NB4 (cell line): ENCODE measurements at regions not wholly inside any gene's neighbourhood (a gene's known extent, or its start where the extent isn't known, plus 50 kb on each side); places are given as distances from the start of the nearest gene placed in this dataset.

Source experiments
- CTCF ChIP-seq: IDR thresholded peaks from one replicate; pipeline ENCODE4 v1.5.1; 2012; ENCODE audit warnings: low read depth, low read length
- MAX ChIP-seq: IDR thresholded peaks from 2 replicates; pipeline ENCODE4 v1.6.1; 2011; ENCODE audit warnings: low read depth, low read length
- POLR2A ChIP-seq: IDR thresholded peaks from 2 replicates; pipeline ENCODE4 v1.6.1; 2011; ENCODE audit warnings: mild to moderate bottlenecking; ENCODE audit not compliant: insufficient read length; ENCODE audit errors: extremely low read depth

GRCh38 chr3:64927689-64928088, 239.9 kb upstream of the ADAMTS9 start:
- TF ChIP-seq CTCF (no peak), POLR2A (no peak), MAX (no peak)
